NCI-H2227 (cell line): ENCODE measurements at regions not wholly inside any gene's neighbourhood (a gene's known extent, or its start where the extent isn't known, plus 50 kb on each side); places are given as distances from the start of the nearest gene placed in this dataset.
A peak's percentile ranks its signal among the peaks of the same experiment; 100 is the strongest.

Experiments used
- DNase-seq: peaks from one replicate; lab custom pipeline; 2025; ENCODE audit not compliant: unreplicated experiment; lab: John Stamatoyannopoulos, UW

GRCh38 chr9:106727969-106728368 lies 135.0 kb upstream of the ZNF462 start:
- no peak for DNase-seq

- DNase-seq: no peak
Observed at GRCh38 chr9:106728860-106729259, 134.1 kb upstream of the ZNF462 start.

- peak; percentile 86 for DNase-seq
Observed at GRCh38 chr9:106731910-106732309, 131.1 kb upstream of the ZNF462 start.

GRCh38 chr9:106733828-106734380 lies 129.1 kb upstream of the ZNF462 start:
- DNase-seq: no peak

- no peak for DNase-seq
Observed at GRCh38 chr9:106737516-106737915, 125.5 kb upstream of the ZNF462 start.

GRCh38 chr9:106738109-106738508 lies 124.9 kb upstream of the ZNF462 start:
- DNase-seq: no peak

- no peak for DNase-seq
Observed at GRCh38 chr9:106745457-106745856, 117.5 kb upstream of the ZNF462 start.

GRCh38 chr9:106745876-106746275 lies 117.1 kb upstream of the ZNF462 start:
- DNase-seq: no peak

GRCh38 chr9:106751681-106752080 lies 111.3 kb upstream of the ZNF462 start:
- DNase-seq: no peak

GRCh38 chr9:106752581-106752980 lies 110.4 kb upstream of the ZNF462 start:
- DNase-seq: no peak

- DNase-seq: no peak
Observed at GRCh38 chr9:106753155-106753671, 109.8 kb upstream of the ZNF462 start.

- DNase-seq: no peak
Observed at GRCh38 chr9:106755736-106756135, 107.2 kb upstream of the ZNF462 start.

GRCh38 chr9:106757514-106757913 lies 105.5 kb upstream of the ZNF462 start:
- no peak for DNase-seq

- no peak for DNase-seq
Observed at GRCh38 chr9:106758911-106759310, 104.1 kb upstream of the ZNF462 start.

- DNase-seq: no peak
Observed at GRCh38 chr9:106761493-106761892, 101.5 kb upstream of the ZNF462 start.

GRCh38 chr9:106766616-106767015 lies 96.3 kb upstream of the ZNF462 start:
- DNase-seq: no peak

- no peak for DNase-seq
Observed at GRCh38 chr9:106769331-106769730, 93.6 kb upstream of the ZNF462 start.

GRCh38 chr9:106771608-106772007 lies 91.4 kb upstream of the ZNF462 start:
- DNase-seq: no peak

- DNase-seq: no peak
Observed at GRCh38 chr9:106772523-106773290, 90.3 kb upstream of the ZNF462 start.

- no peak for DNase-seq
Observed at GRCh38 chr9:106773750-106774149, 89.2 kb upstream of the ZNF462 start.

- no peak for DNase-seq
Observed at GRCh38 chr9:106775960-106776359, 87.0 kb upstream of the ZNF462 start.

GRCh38 chr9:106779796-106780195 lies 83.2 kb upstream of the ZNF462 start:
- DNase-seq: no peak

GRCh38 chr9:106783121-106783520 lies 79.8 kb upstream of the ZNF462 start:
- no peak for DNase-seq
